Neural progenitor cell (in vitro differentiated cells): ENCODE measurements at regions not wholly inside any gene's neighbourhood (a gene's known extent, or its start where the extent isn't known, plus 50 kb on each side); places are given as distances from the start of the nearest gene placed in this dataset.

Source experiments
- DNase-seq: peaks from one replicate; pipeline ENCODE4 v3.0.0-alpha.2; 2016; ENCODE audit warnings: low spot score
- H2AFZ ChIP-seq: fragments of 200-600 bp; sonication (generic); replicated peaks from 2 replicates; pipeline ENCODE4 v1.6.1; 2016; ENCODE audit warnings: antibody characterized with exemption
- H3F3A ChIP-seq: fragments of 200-600 bp; sonication (generic); 2 replicates; pipeline ENCODE4 v1.6.1; 2016; ENCODE audit warnings: antibody characterized with exemption, low read depth
- H3K27ac ChIP-seq: fragments of 200-600 bp; sonication (generic); 2 replicates; pipeline ENCODE4 v1.5.1; 2016; ENCODE audit warnings: mild to moderate bottlenecking
- H3K27me3 ChIP-seq: fragments of 200-600 bp; sonication (generic); 2 replicates; pipeline ENCODE4 v1.6.1; 2016; ENCODE audit warnings: mild to moderate bottlenecking, moderate library complexity
- H3K36me3 ChIP-seq: fragments of 200-600 bp; sonication (generic); 2 replicates; pipeline ENCODE4 v1.5.1; 2016
- H3K4me1 ChIP-seq: fragments of 200-600 bp; sonication (generic); 2 replicates; pipeline ENCODE4 v1.6.1; 2016; ENCODE audit warnings: mixed run types
- H3K4me2 ChIP-seq: fragments of 200-600 bp; sonication (generic); 2 replicates; pipeline ENCODE4 v1.6.1; 2016
- H3K4me3 ChIP-seq: fragments of 200-600 bp; sonication (generic); 2 replicates; pipeline ENCODE4 v1.5.1; 2016
- H3K79me2 ChIP-seq: fragments of 200-600 bp; sonication (generic); 2 replicates; pipeline ENCODE4 v1.6.1; 2016; ENCODE audit warnings: low read depth
- H3K9ac ChIP-seq: fragments of 200-600 bp; sonication (generic); 2 replicates; pipeline ENCODE4 v1.6.1; 2016
- H3K9me3 ChIP-seq: fragments of 200-600 bp; sonication (generic); 2 replicates; pipeline ENCODE4 v1.5.1; 2016; ENCODE audit warnings: low read depth
- H4K20me1 ChIP-seq: fragments of 200-600 bp; sonication (generic); 2 replicates; pipeline ENCODE4 v1.6.1; 2016; ENCODE audit warnings: low read depth
- H3K27ac Mint-ChIP-seq: 3 replicates; pipeline ENCODE4 v1.8.0; 2021; ENCODE audit warnings: mixed read lengths
- H3K27me3 Mint-ChIP-seq: 2 replicates; pipeline ENCODE4 v1.8.0; 2022; ENCODE audit warnings: low read depth, mild to moderate bottlenecking, inconsistent platforms, moderate library complexity, mixed read lengths; ENCODE audit not compliant: insufficient read depth
- H3K36me3 Mint-ChIP-seq: 3 replicates; pipeline ENCODE4 v1.8.0; 2021; ENCODE audit warnings: mixed read lengths
- H3K4me1 Mint-ChIP-seq: 3 replicates; pipeline ENCODE4 v1.8.0; 2021; ENCODE audit warnings: mixed read lengths
- H3K4me3 Mint-ChIP-seq: 3 replicates; pipeline ENCODE4 v1.8.0; 2021; ENCODE audit warnings: mild to moderate bottlenecking, moderate library complexity, mixed read lengths
- H3K9me3 Mint-ChIP-seq: 3 replicates; pipeline ENCODE4 v1.8.0; 2020; ENCODE audit warnings: mixed read lengths
- EZH2 ChIP-seq: fragments of 200-600 bp; sonication (generic); IDR thresholded peaks from 2 replicates; pipeline ENCODE4 v1.6.1; 2017; ENCODE audit warnings: antibody characterized with exemption, mild to moderate bottlenecking, moderate library complexity
- EZH2phosphoT487 ChIP-seq: fragments of 200-600 bp; sonication (generic); IDR thresholded peaks from 2 replicates; pipeline ENCODE4 v1.6.1; 2017; ENCODE audit warnings: antibody characterized with exemption
- TF ChIP-seq, protein P1 (sequence below): fragments of 200-600 bp; sonication (generic); IDR thresholded peaks from 2 replicates; pipeline ENCODE4 v1.5.1; 2017; ENCODE audit warnings: antibody characterized with exemption, mild to moderate bottlenecking

GRCh38 chr4:180949424-180950213 lies 1293.6 kb upstream of the TENM3 start:
- Mint-ChIP-seq H3K36me3 (no peaks in the 10 kb centered on the region), H3K27me3 (no peaks in the 10 kb centered on the region), H3K9me3 (peaks cover 3% of the 10 kb centered on the region), H3K4me3 (no peak overlapping the region), H3K27ac (no peak overlapping the region), H3K4me1 (no peaks in the 10 kb centered on the region)
- no peaks in the 10 kb centered on the region for H3K79me2 ChIP-seq
- no peak for DNase-seq
- TF ChIP-seq EZH2 = no peak
- TF ChIP-seq EZH2phosphoT487 = no peak
- TF ChIP-seq, protein P1, sequence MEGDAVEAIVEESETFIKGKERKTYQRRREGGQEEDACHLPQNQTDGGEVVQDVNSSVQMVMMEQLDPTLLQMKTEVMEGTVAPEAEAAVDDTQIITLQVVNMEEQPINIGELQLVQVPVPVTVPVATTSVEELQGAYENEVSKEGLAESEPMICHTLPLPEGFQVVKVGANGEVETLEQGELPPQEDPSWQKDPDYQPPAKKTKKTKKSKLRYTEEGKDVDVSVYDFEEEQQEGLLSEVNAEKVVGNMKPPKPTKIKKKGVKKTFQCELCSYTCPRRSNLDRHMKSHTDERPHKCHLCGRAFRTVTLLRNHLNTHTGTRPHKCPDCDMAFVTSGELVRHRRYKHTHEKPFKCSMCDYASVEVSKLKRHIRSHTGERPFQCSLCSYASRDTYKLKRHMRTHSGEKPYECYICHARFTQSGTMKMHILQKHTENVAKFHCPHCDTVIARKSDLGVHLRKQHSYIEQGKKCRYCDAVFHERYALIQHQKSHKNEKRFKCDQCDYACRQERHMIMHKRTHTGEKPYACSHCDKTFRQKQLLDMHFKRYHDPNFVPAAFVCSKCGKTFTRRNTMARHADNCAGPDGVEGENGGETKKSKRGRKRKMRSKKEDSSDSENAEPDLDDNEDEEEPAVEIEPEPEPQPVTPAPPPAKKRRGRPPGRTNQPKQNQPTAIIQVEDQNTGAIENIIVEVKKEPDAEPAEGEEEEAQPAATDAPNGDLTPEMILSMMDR = no peak
- H3K9me3 ChIP-seq = no peaks in the 10 kb centered on the region
- no peaks in the 10 kb centered on the region for H3K27me3 ChIP-seq
- no peaks in the 10 kb centered on the region for H4K20me1 ChIP-seq
- H3K4me3 ChIP-seq = no peak overlapping the region
- no peaks in the 10 kb centered on the region for H3F3A ChIP-seq
- H3K4me2 ChIP-seq = no peak overlapping the region
- H3K27ac ChIP-seq = no peak overlapping the region
- no peak overlapping the region for H3K9ac ChIP-seq
- H3K4me1 ChIP-seq = no peaks in the 10 kb centered on the region
- H3K36me3 ChIP-seq = no peaks in the 10 kb centered on the region
- no peak overlapping the region for H2AFZ ChIP-seq

- Histone ChIP-seq H3K27ac (no peak overlapping the region), H3K27me3 (no peaks in the 10 kb centered on the region), H3K36me3 (no peaks in the 10 kb centered on the region), H3K79me2 (no peaks in the 10 kb centered on the region), H3K4me2 (no peak overlapping the region), H3F3A (no peaks in the 10 kb centered on the region), H3K9me3 (no peaks in the 10 kb centered on the region), H4K20me1 (no peaks in the 10 kb centered on the region), H2AFZ (no peak overlapping the region), H3K4me3 (no peak overlapping the region), H3K4me1 (no peaks in the 10 kb centered on the region), H3K9ac (no peak overlapping the region)
- H3K27me3 Mint-ChIP-seq = no peaks in the 10 kb centered on the region
- H3K4me3 Mint-ChIP-seq = no peak overlapping the region
- no peaks in the 10 kb centered on the region for H3K36me3 Mint-ChIP-seq
- no peaks in the 10 kb centered on the region for H3K4me1 Mint-ChIP-seq
- H3K27ac Mint-ChIP-seq = no peak overlapping the region
- TF ChIP-seq EZH2 = no peak
- TF ChIP-seq, protein P1 = no peak
- peaks cover 3% of the 10 kb centered on the region for H3K9me3 Mint-ChIP-seq
- DNase-seq = no peak
Observed at GRCh38 chr4:180950377-180950776, 1292.8 kb upstream of the TENM3 start.

DNA sequence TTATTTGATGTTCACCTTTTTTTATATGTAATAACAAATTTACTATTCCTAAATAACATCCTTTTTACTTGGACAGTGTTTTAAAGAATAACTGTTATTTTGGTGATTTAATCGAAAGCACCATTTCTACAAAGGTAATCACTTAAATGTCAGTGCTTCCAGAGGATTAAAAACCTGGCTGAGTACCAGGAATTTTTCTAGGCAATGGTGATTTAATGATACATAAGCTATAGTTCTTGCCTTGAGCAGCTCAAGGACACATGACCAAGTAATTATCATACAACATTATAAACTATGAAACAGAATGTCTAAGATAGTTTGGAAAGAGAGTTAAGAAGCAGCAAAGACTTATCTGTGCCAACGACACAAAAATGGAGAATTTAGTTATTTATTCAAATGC lies 1291.9 kb upstream of the TENM3 start:
- no peaks in the 10 kb centered on the region for H4K20me1 ChIP-seq
- H3K27ac ChIP-seq = no peak overlapping the region
- no peak for TF ChIP-seq EZH2phosphoT487
- TF ChIP-seq, protein P1 = no peak
- TF ChIP-seq EZH2 = no peak
- no peak for DNase-seq
- H3K27me3 Mint-ChIP-seq = no peaks in the 10 kb centered on the region
- no peak overlapping the region for H3K9ac ChIP-seq
- H3K27me3 ChIP-seq = no peaks in the 10 kb centered on the region
- no peak overlapping the region for H3K4me3 Mint-ChIP-seq
- no peak overlapping the region for H3K4me2 ChIP-seq
- H3K4me1 Mint-ChIP-seq = no peaks in the 10 kb centered on the region
- no peaks in the 10 kb centered on the region for H3K79me2 ChIP-seq
- no peak overlapping the region for H3K27ac Mint-ChIP-seq
- H3K9me3 ChIP-seq = no peaks in the 10 kb centered on the region
- H3K9me3 Mint-ChIP-seq = peaks cover under 1% of the 10 kb centered on the region
- no peaks in the 10 kb centered on the region for H3F3A ChIP-seq
- H3K4me1 ChIP-seq = no peaks in the 10 kb centered on the region
- H3K36me3 ChIP-seq = no peaks in the 10 kb centered on the region
- H2AFZ ChIP-seq = no peak overlapping the region
- no peaks in the 10 kb centered on the region for H3K36me3 Mint-ChIP-seq
- no peak overlapping the region for H3K4me3 ChIP-seq
